Mesendoderm (in vitro differentiated cells): ENCODE measurements at regions not wholly inside any gene's neighbourhood (a gene's known extent, or its start where the extent isn't known, plus 50 kb on each side); places are given as distances from the start of the nearest gene placed in this dataset.

ENCODE experiments used
- DNase-seq: peaks from one replicate; pipeline ENCODE4 v3.0.0; 2013
- H2AK5ac ChIP-seq: 2 replicates; pipeline ENCODE4 v1.6.1; 2013; ENCODE audit warnings: low read length, inconsistent platforms
- H2BK120ac ChIP-seq: 2 replicates; pipeline ENCODE4 v1.6.1; 2013; ENCODE audit warnings: low read depth, mild to moderate bottlenecking, low read length, moderate library complexity, mixed read lengths
- H2BK15ac ChIP-seq: replicated peaks from 2 replicates; pipeline ENCODE4 v1.6.1; 2013; ENCODE audit warnings: low read depth, mild to moderate bottlenecking, moderate library complexity
- H2BK5ac ChIP-seq: 2 replicates; pipeline ENCODE4 v1.6.1; 2013; ENCODE audit warnings: low read length, inconsistent platforms
- H3K18ac ChIP-seq: 2 replicates; pipeline ENCODE4 v1.6.1; 2013; ENCODE audit warnings: mild to moderate bottlenecking, low read length, mixed read lengths
- H3K23ac ChIP-seq: one replicate; pipeline ENCODE4 v1.6.1; 2013; ENCODE audit warnings: low read length
- H3K27ac ChIP-seq: 2 replicates; pipeline ENCODE4 v1.5.1; 2013; ENCODE audit warnings: low read depth, mild to moderate bottlenecking, inconsistent platforms, low read length, moderate library complexity
- H3K27me3 ChIP-seq: 2 replicates; pipeline ENCODE4 v1.6.1; 2013; ENCODE audit warnings: low read length, control low read depth, mild to moderate bottlenecking, inconsistent platforms; ENCODE audit not compliant: insufficient read depth, poor library complexity
- H3K36me3 ChIP-seq: 2 replicates; pipeline ENCODE4 v1.6.1; 2013; ENCODE audit warnings: low read length, inconsistent platforms; ENCODE audit not compliant: control insufficient read depth, insufficient read depth
- H3K4ac ChIP-seq: one replicate; pipeline ENCODE4 v1.6.1; 2013; ENCODE audit warnings: low read depth, mild to moderate bottlenecking, low read length, moderate library complexity
- H3K4me1 ChIP-seq: 2 replicates; pipeline ENCODE4 v1.6.1; 2013; ENCODE audit warnings: low read depth, low read length, inconsistent platforms; ENCODE audit not compliant: control insufficient read depth
- H3K4me2 ChIP-seq: 2 replicates; pipeline ENCODE4 v1.6.1; 2013; ENCODE audit warnings: low read length
- H3K4me3 ChIP-seq: 2 replicates; pipeline ENCODE4 v1.5.1; 2013; ENCODE audit warnings: mild to moderate bottlenecking, low read length
- H3K56ac ChIP-seq: one replicate; pipeline ENCODE4 v1.6.1; 2013; ENCODE audit warnings: low read length
- H3K79me1 ChIP-seq: 2 replicates; pipeline ENCODE4 v1.6.1; 2013; ENCODE audit warnings: low read length, inconsistent platforms
- H3K79me2 ChIP-seq: 2 replicates; pipeline ENCODE4 v1.6.1; 2013; ENCODE audit warnings: mild to moderate bottlenecking, low read length; ENCODE audit not compliant: control insufficient read depth, insufficient read depth
- H3K9ac ChIP-seq: 2 replicates; pipeline ENCODE4 v1.6.1; 2013; ENCODE audit warnings: low read length, inconsistent platforms
- H4K5ac ChIP-seq: one replicate; pipeline ENCODE4 v1.6.1; 2013; ENCODE audit warnings: low read length
- H4K8ac ChIP-seq: one replicate; pipeline ENCODE4 v1.6.1; 2013; ENCODE audit warnings: low read depth, mild to moderate bottlenecking, control low read depth, low read length, moderate library complexity
- WGBS: extraction: QIAGEN DNeasy Blood & Tissue Kit; methylation state at CpG from one replicate; pipeline ENCODE4 v1.1.7; 2013; ENCODE audit warnings: low lambda C conversion rate, missing lambda C conversion rate; ENCODE audit not compliant: insufficient coverage; ENCODE audit errors: extremely low coverage; 5-methylcytosine and 5-hydroxymethylcytosine counted together

GRCh38 chr10:23493711-23494110, 54.8 kb downstream of the OTUD1 start:
- no peaks in the 10 kb centered on the region for H3K79me2 ChIP-seq
- no peaks in the 10 kb centered on the region for H3K27me3 ChIP-seq
- no peak overlapping the region for H3K9ac ChIP-seq
- no peaks in the 10 kb centered on the region for H3K79me1 ChIP-seq
- H4K5ac ChIP-seq = no peak overlapping the region
- H3K4me3 ChIP-seq = no peak overlapping the region
- H2BK5ac ChIP-seq = no peak overlapping the region
- no peak overlapping the region for H3K18ac ChIP-seq
- no peak overlapping the region for H3K56ac ChIP-seq
- no peak overlapping the region for H4K8ac ChIP-seq
- WGBS = no CpG with 5 or more reads among the region's 2 CpGs
- H3K23ac ChIP-seq = no peak overlapping the region
- no peaks in the 10 kb centered on the region for H3K4me1 ChIP-seq
- H3K4ac ChIP-seq = no peak overlapping the region
- no peak overlapping the region for H2BK15ac ChIP-seq
- H3K27ac ChIP-seq = no peak overlapping the region
- no peaks in the 10 kb centered on the region for H3K36me3 ChIP-seq
- H3K4me2 ChIP-seq = no peak overlapping the region
- DNase-seq = no peak
- H2BK120ac ChIP-seq = no peak overlapping the region
- H2AK5ac ChIP-seq = no peak overlapping the region

DNA sequence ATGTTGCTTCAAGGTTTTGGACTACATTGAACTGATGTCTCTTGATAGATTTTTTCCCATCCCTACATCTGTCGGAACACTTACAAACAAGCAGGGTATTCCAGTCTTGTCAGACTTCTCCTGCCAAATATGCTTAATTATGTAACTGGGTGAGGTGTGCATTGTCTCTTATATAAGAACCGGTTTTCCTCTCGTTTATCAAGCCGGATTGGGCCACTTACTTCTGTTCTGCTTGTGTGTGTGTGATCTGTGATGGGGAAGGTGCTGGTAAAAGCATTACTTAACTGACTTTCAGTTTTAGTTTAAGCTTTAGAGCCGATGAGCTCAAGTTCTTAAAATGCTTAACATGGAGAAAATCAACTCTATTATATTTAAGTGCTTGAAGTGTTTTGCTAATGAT, 57.9 kb downstream of the OTUD1 start:
- no peaks in the 10 kb centered on the region for H3K79me1 ChIP-seq
- no peaks in the 10 kb centered on the region for H3K27me3 ChIP-seq
- no peak overlapping the region for H2BK15ac ChIP-seq
- H3K4ac ChIP-seq = no peak overlapping the region
- WGBS = no CpG with 5 or more reads among the region's 5 CpGs
- H3K27ac ChIP-seq = no peak overlapping the region
- no peak overlapping the region for H2BK120ac ChIP-seq
- H3K4me3 ChIP-seq = no peak overlapping the region
- H3K56ac ChIP-seq = no peak overlapping the region
- H3K18ac ChIP-seq = no peak overlapping the region
- H3K36me3 ChIP-seq = no peaks in the 10 kb centered on the region
- no peak overlapping the region for H4K5ac ChIP-seq
- H4K8ac ChIP-seq = no peak overlapping the region
- H2BK5ac ChIP-seq = no peak overlapping the region
- H3K79me2 ChIP-seq = no peaks in the 10 kb centered on the region
- no peak overlapping the region for H3K23ac ChIP-seq
- H3K4me1 ChIP-seq = no peaks in the 10 kb centered on the region
- H3K4me2 ChIP-seq = no peak overlapping the region
- no peak overlapping the region for H3K9ac ChIP-seq
- no peak for DNase-seq
- no peak overlapping the region for H2AK5ac ChIP-seq

GRCh38 chr10:23499372-23500132, 60.7 kb downstream of the OTUD1 start:
- DNase-seq = peak; percentile 21
- no peaks in the 10 kb centered on the region for H3K4me1 ChIP-seq
- no peak overlapping the region for H2BK15ac ChIP-seq
- H3K79me2 ChIP-seq = no peaks in the 10 kb centered on the region
- H3K9ac ChIP-seq = no peak overlapping the region
- H4K8ac ChIP-seq = no peak overlapping the region
- H3K4ac ChIP-seq = no peak overlapping the region
- H3K18ac ChIP-seq = no peak overlapping the region
- H3K23ac ChIP-seq = no peak overlapping the region
- H3K79me1 ChIP-seq = no peaks in the 10 kb centered on the region
- WGBS = no CpG with 5 or more reads among the region's 10 CpGs
- H3K4me2 ChIP-seq = no peak overlapping the region
- H3K27ac ChIP-seq = no peak overlapping the region
- H3K27me3 ChIP-seq = no peaks in the 10 kb centered on the region
- no peaks in the 10 kb centered on the region for H3K36me3 ChIP-seq
- no peak overlapping the region for H3K56ac ChIP-seq
- no peak overlapping the region for H2AK5ac ChIP-seq
- H2BK5ac ChIP-seq = no peak overlapping the region
- H2BK120ac ChIP-seq = no peak overlapping the region
- no peak overlapping the region for H3K4me3 ChIP-seq
- no peak overlapping the region for H4K5ac ChIP-seq

GRCh38 chr10:23505797-23506465, 67.1 kb downstream of the OTUD1 start:
- H3K23ac ChIP-seq = no peak overlapping the region
- H3K9ac ChIP-seq = no peak overlapping the region
- no peak overlapping the region for H3K18ac ChIP-seq
- no peak overlapping the region for H2BK5ac ChIP-seq
- H3K27me3 ChIP-seq = no peaks in the 10 kb centered on the region
- H3K79me2 ChIP-seq = no peaks in the 10 kb centered on the region
- no peak overlapping the region for H2AK5ac ChIP-seq
- H3K56ac ChIP-seq = no peak overlapping the region
- no peak overlapping the region for H4K8ac ChIP-seq
- H3K4me2 ChIP-seq = no peak overlapping the region
- no peak overlapping the region for H3K27ac ChIP-seq
- H3K4ac ChIP-seq = no peak overlapping the region
- no CpG with 5 or more reads among the region's 4 CpGs for WGBS
- no peaks in the 10 kb centered on the region for H3K36me3 ChIP-seq
- H3K4me1 ChIP-seq = no peaks in the 10 kb centered on the region
- H4K5ac ChIP-seq = no peak overlapping the region
- H3K4me3 ChIP-seq = no peak overlapping the region
- no peak for DNase-seq
- no peaks in the 10 kb centered on the region for H3K79me1 ChIP-seq
- H2BK15ac ChIP-seq = no peak overlapping the region
- H2BK120ac ChIP-seq = no peak overlapping the region

DNA sequence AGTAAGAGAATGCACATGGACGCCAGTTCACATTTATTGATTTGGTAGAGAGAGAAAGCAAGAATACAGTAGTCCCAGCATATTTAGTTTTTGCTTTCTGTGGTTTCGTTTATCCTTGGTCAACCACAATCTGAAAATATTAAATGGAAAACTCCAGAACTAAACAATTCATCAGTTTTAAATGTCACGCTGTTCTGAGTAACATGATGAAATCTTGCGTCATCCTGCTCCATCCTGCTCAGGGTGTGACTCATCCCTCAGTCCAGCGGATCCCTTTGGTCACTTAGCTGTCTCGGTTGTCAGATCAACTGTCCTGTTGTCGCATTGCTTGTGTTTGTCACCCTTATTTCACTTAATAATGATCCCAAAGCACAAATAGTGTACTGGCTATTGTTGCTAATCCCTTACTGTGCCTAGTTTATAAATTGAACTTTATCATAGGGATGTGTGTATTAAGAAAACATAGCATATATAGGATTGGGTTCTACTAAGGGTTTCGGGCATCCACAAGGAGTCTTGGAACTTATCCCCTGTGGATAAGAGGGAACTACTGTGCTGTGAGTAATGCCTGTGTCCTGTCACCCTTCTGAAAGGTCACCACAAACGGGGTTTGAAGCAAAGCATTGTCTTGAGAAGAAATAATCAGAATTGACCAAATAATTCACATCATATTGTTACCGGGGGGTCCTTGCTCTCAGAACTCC, 73.6 kb downstream of the OTUD1 start:
- H3K36me3 ChIP-seq = no peaks in the 10 kb centered on the region
- no peaks in the 10 kb centered on the region for H3K4me1 ChIP-seq
- no peak overlapping the region for H4K5ac ChIP-seq
- H3K79me1 ChIP-seq = no peaks in the 10 kb centered on the region
- no peak overlapping the region for H3K4ac ChIP-seq
- no peak overlapping the region for H3K4me3 ChIP-seq
- no peak overlapping the region for H3K4me2 ChIP-seq
- H3K18ac ChIP-seq = no peak overlapping the region
- H2BK15ac ChIP-seq = no peak overlapping the region
- no peak overlapping the region for H3K27ac ChIP-seq
- H2BK5ac ChIP-seq = no peak overlapping the region
- H3K79me2 ChIP-seq = no peaks in the 10 kb centered on the region
- peak; percentile 10 for DNase-seq
- no CpG with 5 or more reads among the region's 10 CpGs for WGBS
- no peaks in the 10 kb centered on the region for H3K27me3 ChIP-seq
- H3K9ac ChIP-seq = no peak overlapping the region
- no peak overlapping the region for H2BK120ac ChIP-seq
- no peak overlapping the region for H3K56ac ChIP-seq
- H4K8ac ChIP-seq = no peak overlapping the region
- no peak overlapping the region for H3K23ac ChIP-seq
- no peak overlapping the region for H2AK5ac ChIP-seq
